Heart right ventricle (tissue), 16 donors: ENCODE measurements at regions not wholly inside any gene's neighbourhood (a gene's known extent, or its start where the extent isn't known, plus 50 kb on each side); places are given as distances from the start of the nearest gene placed in this dataset.

Experiments used
- ATAC-seq, 8 donors: fragments of 200-7000 bp; cut with Tn5 transposase; one replicate each; pipeline ENCODE4 v1.9.1; 2020; ENCODE audit warnings: mild to moderate bottlenecking in 8 of 8, moderate library complexity in 8 of 8, moderate number of reproducible peaks in 1 of 8
- DNase-seq, 2 donors: peaks; one replicate each; pipeline ENCODE4 v3.0.0-alpha.2; 2020
- H3K27ac ChIP-seq, 10 donors: fragments of 200-600 bp; sonication (generic) in 2 of 10; one replicate each; pipeline versions ENCODE4 v1.5.0 to v1.8.0; 2020 to 2022; ENCODE audit warnings: mild to moderate bottlenecking in 3 of 10
- H3K27me3 ChIP-seq, 7 donors: fragments of 200-600 bp; one replicate each; pipeline ENCODE4 v1.8.0; 2021 to 2022; ENCODE audit warnings: mild to moderate bottlenecking in 2 of 7
- H3K36me3 ChIP-seq, 9 donors: fragments of 200-600 bp; sonication (generic) in 1 of 9; one replicate each; pipeline versions ENCODE4 v1.5.0 to v1.8.0; 2020 to 2022; ENCODE audit warnings: mild to moderate bottlenecking in 2 of 9
- H3K4me1 ChIP-seq, 9 donors: fragments of 200-600 bp; sonication (generic) in 1 of 9; one replicate each; pipeline versions ENCODE4 v1.5.0 to v1.8.0; 2020 to 2022; ENCODE audit warnings: mild to moderate bottlenecking in 4 of 9
- H3K4me3 ChIP-seq, 10 donors: fragments of 200-600 bp; sonication (generic) in 2 of 10; one replicate each; pipeline versions ENCODE4 v1.5.0 to v1.8.0; 2020 to 2022; ENCODE audit warnings: mild to moderate bottlenecking in 7 of 10, moderate library complexity in 2 of 10
- H3K9me3 ChIP-seq, 11 donors: fragments of 200-600 bp in 10 of 11; sonication (generic) in 2 of 11; one replicate each; pipeline versions ENCODE4 v1.5.0 to v1.8.0; 2013 to 2022; ENCODE audit warnings: mild to moderate bottlenecking in 2 of 11, control low read depth in 1 of 11, moderate library complexity in 1 of 11
- WGBS, 2 donors: extraction: QIAGEN DNeasy Blood & Tissue Kit; methylation state at CpG; one replicate each; pipeline ENCODE4 v1.1.7; 2013; ENCODE audit warnings: inconsistent platforms in 1 of 2; 5-methylcytosine and 5-hydroxymethylcytosine counted together
- intact Hi-C, 10 donors: fragments of 100-400 bp; cut with DNase I; formaldehyde crosslinking; loops; one replicate each; pipeline versions ENCODE4 v1.11.1 to v1.14.2; 2022
- TF ChIP-seq, protein P1 (sequence below), 9 donors: fragments of 200-600 bp; sonication (generic) in 2 of 9; IDR thresholded peaks; one replicate each; pipeline versions ENCODE4 v1.5.0 to v1.8.0; 2021 to 2022; ENCODE audit warnings: antibody characterized with exemption in 9 of 9, mild to moderate bottlenecking in 5 of 9, moderate library complexity in 1 of 9
- donor health status: Arrhythmogenic right ventricular cardiomyopathy.
- donor health status: ischemic (EF 13 %, LVEDD 7.1; RV severe dilation, severe dysfunction).
- donor health status: healthy with polysubstance abuse.
- donor health status: DM: no; HTN: yes; CAD: no.
- donor health status: DM: no; HTN: no; CAD: no.
- donor health status: ischemic (EF 25% LVEDD 6.9; RV normal size, moderate dysfunction).
- donor health status: ischemic (EF 25% LVEDD 5.7; RV mildly dilated, moderate dysfunction).
- donor health status: healthy.
- donor health status: DM: yes; HTN: yes; CAD: no.
- donor health status: Ischemic cardiomyopathy.
- donor health status: ischemic (EF 35%, LVEDD 5.7; RV mildly dilated, moderate dysfunction).
- donor health status: nonischemic (EF 11% LVEDD 7.7; RV severe dilation, severe dysfunction).
- donor health status: DM: yes; HTN: yes; CAD: no.
- donor health status: PGD.
- donor health status: ischemic (EF 29% LVEDD 5.4; RV normal size, mild dysfunction).
- donor health status: nonischemic (EF 23%, LVEDD 6.1; RV moderate dilation, normal function).

DNA sequence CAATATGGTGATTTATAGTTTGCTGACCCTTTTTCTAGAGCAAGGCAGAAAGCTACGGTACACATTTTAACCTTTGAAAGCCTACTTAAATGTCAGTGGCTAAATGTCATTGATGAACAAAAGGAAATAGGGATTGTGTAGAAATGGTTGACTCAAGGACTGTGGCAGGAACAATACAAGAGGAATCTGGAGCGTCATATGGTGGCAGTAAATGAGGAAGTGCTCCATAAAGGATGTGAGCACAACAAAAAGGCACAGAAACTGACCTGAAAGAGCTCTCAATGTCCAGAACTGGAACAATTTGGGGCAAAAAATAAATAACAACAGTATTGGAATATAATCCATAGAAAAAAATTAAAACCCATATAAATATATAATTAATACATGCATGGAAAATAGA, 443.9 kb upstream of the VRK2 start:
- intact Hi-C loops: no loop called here

DNA sequence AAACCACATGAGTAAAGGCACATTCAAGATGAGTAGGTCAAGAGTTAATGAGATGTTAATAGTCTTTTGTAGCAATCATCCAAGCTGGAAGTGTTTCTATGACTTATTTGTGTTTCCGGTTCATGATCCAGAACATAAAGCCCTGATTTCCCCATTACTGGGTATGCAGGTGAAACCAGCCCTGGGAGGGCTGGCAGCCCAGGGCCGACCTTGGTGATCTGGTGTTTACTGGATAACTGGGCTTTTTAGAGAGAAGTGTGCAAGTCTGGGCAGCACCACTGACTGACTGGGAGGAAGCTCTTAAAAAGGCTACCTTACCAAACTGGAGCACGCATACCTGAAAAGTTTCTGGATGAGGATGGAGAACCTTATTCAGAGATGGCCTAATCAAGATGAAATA, 431.6 kb upstream of the VRK2 start:
- DNase-seq (no peak), ATAC-seq (no peak)
- H3K4me1 ChIP-seq: no peaks in the 10 kb centered on the region
- H3K4me3 ChIP-seq: no peak overlapping the region
- intact Hi-C loops: no loop called here
- H3K9me3 ChIP-seq: peaks cover 0 to 13% (median 0%) of the 10 kb centered on the region in 11 donors
- H3K27ac ChIP-seq: no peak overlapping the region
- H3K27me3 ChIP-seq: no peaks in the 10 kb centered on the region
- TF ChIP-seq, protein P1, sequence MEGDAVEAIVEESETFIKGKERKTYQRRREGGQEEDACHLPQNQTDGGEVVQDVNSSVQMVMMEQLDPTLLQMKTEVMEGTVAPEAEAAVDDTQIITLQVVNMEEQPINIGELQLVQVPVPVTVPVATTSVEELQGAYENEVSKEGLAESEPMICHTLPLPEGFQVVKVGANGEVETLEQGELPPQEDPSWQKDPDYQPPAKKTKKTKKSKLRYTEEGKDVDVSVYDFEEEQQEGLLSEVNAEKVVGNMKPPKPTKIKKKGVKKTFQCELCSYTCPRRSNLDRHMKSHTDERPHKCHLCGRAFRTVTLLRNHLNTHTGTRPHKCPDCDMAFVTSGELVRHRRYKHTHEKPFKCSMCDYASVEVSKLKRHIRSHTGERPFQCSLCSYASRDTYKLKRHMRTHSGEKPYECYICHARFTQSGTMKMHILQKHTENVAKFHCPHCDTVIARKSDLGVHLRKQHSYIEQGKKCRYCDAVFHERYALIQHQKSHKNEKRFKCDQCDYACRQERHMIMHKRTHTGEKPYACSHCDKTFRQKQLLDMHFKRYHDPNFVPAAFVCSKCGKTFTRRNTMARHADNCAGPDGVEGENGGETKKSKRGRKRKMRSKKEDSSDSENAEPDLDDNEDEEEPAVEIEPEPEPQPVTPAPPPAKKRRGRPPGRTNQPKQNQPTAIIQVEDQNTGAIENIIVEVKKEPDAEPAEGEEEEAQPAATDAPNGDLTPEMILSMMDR (IDR thresholded peaks at IDR 0.05): no peak
- WGBS, 2 donors: 89 to 90% methylated on average over 3 of the region's 3 CpGs
- no peaks in the 10 kb centered on the region for H3K36me3 ChIP-seq

More for the DNA sequence above, 443.9 kb upstream of the VRK2 start:
- Histone ChIP-seq H3K9me3 (peaks cover 0 to 18% (median 0%) of the 10 kb centered on the region in 11 donors), H3K4me1 (peaks cover 0 to 6% (median 0%) of the 10 kb centered on the region in 9 donors), H3K27ac (no peak overlapping the region), H3K27me3 (no peaks in the 10 kb centered on the region), H3K4me3 (no peak overlapping the region), H3K36me3 (no peaks in the 10 kb centered on the region)
- ATAC-seq: no peak
- 76 to 80% methylated on average over 2 of the region's 2 CpGs for WGBS, 2 donors
- DNase-seq: no peak
- TF ChIP-seq, protein P1 (IDR thresholded peaks at IDR 0.05): no peak

DNA sequence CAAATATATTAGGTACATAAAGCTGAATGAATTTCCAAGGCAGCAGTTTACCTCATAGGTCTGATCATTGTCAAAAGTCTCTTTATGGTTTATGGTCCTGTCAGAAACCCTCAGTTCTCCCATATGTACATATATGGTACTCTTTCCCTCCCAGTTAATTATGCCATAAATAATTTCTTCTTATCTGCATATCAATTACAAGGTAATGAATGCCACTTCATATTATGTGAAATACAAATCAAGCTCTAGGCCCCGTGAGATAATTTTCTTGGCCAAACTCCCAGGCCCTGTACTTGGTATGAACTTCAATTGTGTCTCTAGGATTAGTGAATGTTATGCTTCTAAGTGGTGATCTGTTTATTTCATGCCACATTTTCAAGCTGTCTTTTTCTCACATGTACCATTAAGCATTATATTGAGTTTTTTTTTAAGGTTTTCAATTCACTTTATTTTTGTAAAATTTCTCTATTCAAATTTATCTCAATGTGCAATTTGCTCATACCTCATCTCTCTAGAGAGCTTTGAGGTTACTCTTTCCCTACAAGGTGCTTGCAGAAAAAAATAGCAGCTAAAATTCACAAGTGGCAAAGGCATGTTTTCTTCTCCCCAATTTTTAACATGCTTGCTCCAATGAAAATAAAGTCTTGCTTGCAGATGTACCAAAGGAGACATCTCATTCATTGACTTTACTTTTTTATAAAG, 430.6 kb upstream of the VRK2 start:
- no peaks in the 10 kb centered on the region for H3K36me3 ChIP-seq
- ATAC-seq: no peak
- intact Hi-C loops: no loop called here
- DNase-seq: no peak
- H3K27ac ChIP-seq: no peak overlapping the region
- 29 to 33% methylated on average over 1 of the region's 1 CpG for WGBS, 2 donors
- H3K9me3 ChIP-seq: peaks cover 0 to 6% (median 0%) of the 10 kb centered on the region in 11 donors
- H3K4me1 ChIP-seq: no peaks in the 10 kb centered on the region
- H3K4me3 ChIP-seq: no peak overlapping the region
- no peaks in the 10 kb centered on the region for H3K27me3 ChIP-seq
- TF ChIP-seq, protein P1 (IDR thresholded peaks at IDR 0.05): no peak

DNA sequence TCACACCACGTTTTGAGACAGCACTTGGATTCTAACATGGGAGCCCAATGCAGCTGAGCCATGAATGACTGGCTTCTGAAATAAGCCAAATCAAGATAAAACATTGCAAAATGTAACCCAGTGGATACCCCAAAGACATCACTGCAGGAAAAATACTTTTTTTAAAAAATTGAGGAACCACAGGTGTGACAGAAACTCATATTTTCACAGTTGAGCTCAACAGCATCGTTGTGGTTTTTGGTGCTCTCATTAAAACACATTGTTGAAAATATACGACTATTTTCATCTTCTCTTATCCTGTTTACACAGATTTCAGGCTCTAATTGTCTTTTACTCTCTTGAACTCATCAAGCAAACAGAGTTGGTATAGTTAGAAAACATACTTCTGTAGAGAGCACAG, 429.3 kb upstream of the VRK2 start:
- intact Hi-C loops: no loop called here
- no peaks in the 10 kb centered on the region for H3K4me1 ChIP-seq
- peaks cover 0 to 6% (median 0%) of the 10 kb centered on the region in 11 donors for H3K9me3 ChIP-seq
- no peak overlapping the region for H3K27ac ChIP-seq
- whole genome bisulfite sequencing, 2 donors: 56 to 60% methylated on average over 3 of the region's 3 CpGs
- ATAC-seq (no peak), DNase-seq (no peak)
- H3K27me3 ChIP-seq: no peaks in the 10 kb centered on the region
- H3K4me3 ChIP-seq: no peak overlapping the region
- H3K36me3 ChIP-seq: no peaks in the 10 kb centered on the region
- TF ChIP-seq, protein P1 (IDR thresholded peaks at IDR 0.05): no peak
